Natural killer cell (primary cell): ENCODE measurements at regions not wholly inside any gene's neighbourhood (a gene's known extent, or its start where the extent isn't known, plus 50 kb on each side); places are given as distances from the start of the nearest gene placed in this dataset.

ENCODE experiments used
- ATAC-seq, 3 donors: fragments of 150-1000 bp in 2 of 3; fragments of 200-7000 bp in 1 of 3; cut with Tn5 transposase; 1 replicate in 1 of 3; 2 replicates in 2 of 3; pipeline ENCODE4 v1.10.0; 2021; ENCODE audit warnings: mild to moderate bottlenecking in 2 of 3, moderate library complexity in 2 of 3
- DNase-seq, 2 donors: peaks; one replicate each; pipeline versions ENCODE4 v3.0.0 to v3.0.0-alpha.2; 2013 to 2021; ENCODE audit warnings: mixed read lengths in 1 of 2
- H3K27ac ChIP-seq: one replicate; pipeline ENCODE4 v1.5.1; 2013; ENCODE audit warnings: mild to moderate bottlenecking, low read length
- H3K27me3 ChIP-seq: one replicate; pipeline ENCODE4 v1.6.1; 2013; ENCODE audit warnings: low read length; ENCODE audit not compliant: control insufficient read depth, insufficient read depth
- H3K36me3 ChIP-seq: one replicate; pipeline ENCODE4 v1.6.1; 2013; ENCODE audit warnings: low read length; ENCODE audit not compliant: control insufficient read depth, insufficient read depth
- H3K4me1 ChIP-seq: one replicate; pipeline ENCODE4 v1.6.1; 2013; ENCODE audit warnings: low read length; ENCODE audit not compliant: control insufficient read depth, insufficient read depth
- H3K4me3 ChIP-seq: one replicate; pipeline ENCODE4 v1.5.1; 2013; ENCODE audit warnings: low read length
- H3K9me3 ChIP-seq: one replicate; pipeline ENCODE4 v1.6.1; 2013; ENCODE audit warnings: low read length; ENCODE audit not compliant: control insufficient read depth, insufficient read depth
- H3K27ac Mint-ChIP-seq, 2 donors: one replicate each; pipeline ENCODE4 v1.8.0; 2022; ENCODE audit warnings: mild to moderate bottlenecking in 2 of 2, mixed read lengths in 2 of 2, moderate library complexity in 1 of 2
- H3K27me3 Mint-ChIP-seq, 2 donors: one replicate each; pipeline ENCODE4 v1.8.0; 2022; ENCODE audit warnings: low read depth in 2 of 2, mixed read lengths in 2 of 2
- H3K36me3 Mint-ChIP-seq: one replicate; pipeline ENCODE4 v1.8.0; 2022; ENCODE audit warnings: mixed read lengths
- H3K4me1 Mint-ChIP-seq, 2 donors: one replicate each; pipeline ENCODE4 v1.8.0; 2022; ENCODE audit warnings: mixed read lengths in 2 of 2
- H3K4me3 Mint-ChIP-seq: one replicate; pipeline ENCODE4 v1.8.0; 2022; ENCODE audit warnings: mild to moderate bottlenecking, moderate library complexity, mixed read lengths
- H3K9me3 Mint-ChIP-seq, 2 donors: one replicate each; pipeline ENCODE4 v1.8.0; 2022; ENCODE audit warnings: mixed read lengths in 2 of 2
- CTCF ChIP-seq: fragments of 200-600 bp; IDR thresholded peaks from one replicate; pipeline ENCODE4 v1.8.0; 2022; ENCODE audit warnings: antibody characterized with exemption
- WGBS: methylation state at CpG from one replicate; pipeline ENCODE4 v1.1.7; 2013; ENCODE audit warnings: missing lambda C conversion rate; ENCODE audit not compliant: insufficient coverage; 5-methylcytosine and 5-hydroxymethylcytosine counted together
- intact Hi-C: fragments of 100-400 bp; cut with micrococcal nuclease; formaldehyde crosslinking; loops from one replicate; pipeline ENCODE4 v1.14.2; 2022

- DNase-seq (no peak), ATAC-seq (no peak)
- Histone ChIP-seq H3K36me3 (no peaks in the 10 kb centered on the region), H3K4me1 (no peaks in the 10 kb centered on the region), H3K9me3 (no peaks in the 10 kb centered on the region), H3K4me3 (no peak overlapping the region), H3K27me3 (no peaks in the 10 kb centered on the region), H3K27ac (no peak overlapping the region)
- no peak for TF ChIP-seq CTCF
- Mint-ChIP-seq H3K36me3 (no peaks in the 10 kb centered on the region), H3K4me1 (peaks cover 0 to 6% of the 10 kb centered on the region in 2 donors), H3K9me3 (no peaks in the 10 kb centered on the region), H3K27ac (no peak overlapping the region), H3K4me3 (no peak overlapping the region), H3K27me3 (peaks cover 9 to 14% of the 10 kb centered on the region in 2 donors)
- 61% methylated on average over 6 of the region's 6 CpGs for WGBS
- intact Hi-C loops = no loop called here
These were observed 69.8 kb upstream of the EGFLAM start for GRCh38 chr5:38188591-38188990.

GRCh38 chr5:38187532-38187931, 70.8 kb upstream of the EGFLAM start:
- DNase-seq (no peak), ATAC-seq (no peak)
- 81% methylated on average over 3 of the region's 3 CpGs for WGBS
- Mint-ChIP-seq H3K27ac (no peak overlapping the region), H3K27me3 (peaks cover 7 to 10% of the 10 kb centered on the region in 2 donors), H3K36me3 (no peaks in the 10 kb centered on the region), H3K4me1 (no peaks in the 10 kb centered on the region), H3K4me3 (no peak overlapping the region), H3K9me3 (no peaks in the 10 kb centered on the region)
- no peak overlapping the region for H3K27ac ChIP-seq
- no peak for TF ChIP-seq CTCF
- no peak overlapping the region for H3K4me3 ChIP-seq
- no peaks in the 10 kb centered on the region for H3K4me1 ChIP-seq
- H3K9me3 ChIP-seq = no peaks in the 10 kb centered on the region
- intact Hi-C loops = no loop called here
- H3K36me3 ChIP-seq = no peaks in the 10 kb centered on the region
- no peaks in the 10 kb centered on the region for H3K27me3 ChIP-seq

- H3K4me3 Mint-ChIP-seq = no peak overlapping the region
- no peaks in the 10 kb centered on the region for H3K9me3 ChIP-seq
- intact Hi-C loops = no loop called here
- no peaks in the 10 kb centered on the region for H3K4me1 Mint-ChIP-seq
- no peak overlapping the region for H3K4me3 ChIP-seq
- H3K27ac ChIP-seq = no peak overlapping the region
- no peaks in the 10 kb centered on the region for H3K9me3 Mint-ChIP-seq
- H3K27ac Mint-ChIP-seq = no peak overlapping the region
- no peaks in the 10 kb centered on the region for H3K4me1 ChIP-seq
- H3K36me3 ChIP-seq = no peaks in the 10 kb centered on the region
- no peak for TF ChIP-seq CTCF
- no peaks in the 10 kb centered on the region for H3K27me3 ChIP-seq
- peaks cover 0 to 6% of the 10 kb centered on the region in 2 donors for H3K27me3 Mint-ChIP-seq
- ATAC-seq (no peak), DNase-seq (no peak)
- no peaks in the 10 kb centered on the region for H3K36me3 Mint-ChIP-seq
- WGBS = 92% methylated on average over 3 of the region's 3 CpGs
These were observed 73.7 kb upstream of the EGFLAM start for GRCh38 chr5:38184627-38185026.

DNA sequence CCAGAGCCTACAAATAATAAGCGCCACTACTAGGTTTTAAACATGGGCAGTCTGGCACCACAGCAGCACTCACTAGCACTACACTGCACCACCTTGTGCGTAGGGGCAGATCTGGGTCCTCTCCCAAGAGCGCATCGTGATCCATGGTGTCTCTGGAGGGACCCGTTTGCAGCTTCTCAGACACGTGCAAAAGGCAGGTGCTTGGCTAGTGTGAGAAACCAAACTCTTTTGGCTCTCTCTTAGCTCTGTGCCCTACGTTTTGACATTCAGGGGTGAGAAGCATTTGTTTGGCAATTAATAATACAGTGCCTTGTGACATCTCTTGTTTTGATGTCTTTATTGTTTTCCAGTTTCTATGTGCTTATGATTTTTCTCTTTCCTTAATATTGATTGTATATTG, 75.4 kb upstream of the EGFLAM start:
- H3K4me3 Mint-ChIP-seq = no peak overlapping the region
- WGBS = 86% methylated on average over 7 of the region's 7 CpGs
- intact Hi-C loops = no loop called here
- no peaks in the 10 kb centered on the region for H3K9me3 Mint-ChIP-seq
- no peak for DNase-seq
- no peak overlapping the region for H3K27ac Mint-ChIP-seq
- H3K36me3 Mint-ChIP-seq = no peaks in the 10 kb centered on the region
- no peak for TF ChIP-seq CTCF
- H3K4me3 ChIP-seq = no peak overlapping the region
- H3K4me1 ChIP-seq = no peaks in the 10 kb centered on the region
- ATAC-seq = no peak
- H3K36me3 ChIP-seq = no peaks in the 10 kb centered on the region
- no peak overlapping the region for H3K27ac ChIP-seq
- no peaks in the 10 kb centered on the region for H3K27me3 ChIP-seq
- H3K4me1 Mint-ChIP-seq = no peaks in the 10 kb centered on the region
- H3K27me3 Mint-ChIP-seq = peaks cover 2 to 8% of the 10 kb centered on the region in 2 donors
- no peaks in the 10 kb centered on the region for H3K9me3 ChIP-seq
